Liver (tissue), 3 donors: ENCODE measurements at regions not wholly inside any gene's neighbourhood (a gene's known extent, or its start where the extent isn't known, plus 50 kb on each side); places are given as distances from the start of the nearest gene placed in this dataset.

ENCODE experiments used
- CTCF ChIP-seq: fragments of 150-350 bp; IDR thresholded peaks from 2 replicates; pipeline ENCODE4 v1.5.1; 2017; ENCODE audit warnings: improper control_type of control experiment, low read depth, low read length; ENCODE audit not compliant: missing input control
- FOXA1 ChIP-seq: IDR thresholded peaks from 2 replicates; pipeline ENCODE4 v1.6.1; 2016; ENCODE audit warnings: antibody characterized with exemption
- GABPA ChIP-seq, 2 donors: IDR thresholded peaks in 1 of 2; conservative IDR thresholded peaks in 1 of 2; 2 replicates each; pipeline ENCODE4 v1.6.1; 2016; ENCODE audit warnings: antibody characterized with exemption in 2 of 2, mild to moderate bottlenecking in 1 of 2, moderate library complexity in 1 of 2
- JUND ChIP-seq, 2 donors: IDR thresholded peaks; 2 replicates each; pipeline ENCODE4 v1.6.1; 2016; ENCODE audit warnings: antibody characterized with exemption in 2 of 2
- MAX ChIP-seq: IDR thresholded peaks from 2 replicates; pipeline ENCODE4 v1.6.1; 2016; ENCODE audit warnings: antibody characterized with exemption
- RAD21 ChIP-seq, 2 donors: IDR thresholded peaks; 2 replicates each; pipeline ENCODE4 v1.6.1; 2016; ENCODE audit warnings: antibody characterized with exemption in 2 of 2, mild to moderate bottlenecking in 2 of 2
- REST ChIP-seq: IDR thresholded peaks from 2 replicates; pipeline ENCODE4 v1.6.1; 2016; ENCODE audit warnings: antibody characterized with exemption, mild to moderate bottlenecking
- SP1 ChIP-seq: IDR thresholded peaks from 2 replicates; pipeline ENCODE4 v1.6.1; 2018; ENCODE audit warnings: antibody characterized with exemption, mild to moderate bottlenecking
- TAF1 ChIP-seq: conservative IDR thresholded peaks from 2 replicates; pipeline ENCODE4 v1.6.1; 2016; ENCODE audit warnings: antibody characterized with exemption, mild to moderate bottlenecking
- YY1 ChIP-seq: IDR thresholded peaks from 2 replicates; pipeline ENCODE4 v1.6.1; 2016; ENCODE audit warnings: antibody characterized with exemption, mild to moderate bottlenecking
- ZBTB33 ChIP-seq: IDR thresholded peaks from 2 replicates; pipeline ENCODE4 v1.6.1; 2016; ENCODE audit warnings: antibody characterized with exemption
- donor health status: healthy.
- donor health status: healthy.

- TF ChIP-seq YY1, result no peak
- no peak for TF ChIP-seq CTCF
- TF ChIP-seq MAX, result no peak
- TF ChIP-seq JUND (IDR thresholded peaks at IDR 0.05), result no peak
- TF ChIP-seq FOXA1, result no peak
- TF ChIP-seq SP1, result no peak
- TF ChIP-seq REST, result no peak
- no peak for TF ChIP-seq GABPA (IDR thresholded peaks at IDR 0.05 in 1 of 2, conservative IDR thresholded peaks at IDR 0.05 in 1 of 2)
- TF ChIP-seq TAF1, result no peak
- no peak for TF ChIP-seq ZBTB33
- no peak for TF ChIP-seq RAD21 (IDR thresholded peaks at IDR 0.05)
Observed at GRCh38 chrX:15128861-15129260, 141.0 kb downstream of the ASB9 start.
